ENCODE measurements at regions not wholly inside any gene's neighbourhood (a gene's known extent, or its start where the extent isn't known, plus 50 kb on each side); places are given as distances from the start of the nearest gene placed in this dataset.

GRCh38 chr10:129244298-129244697 is 222.7 kb upstream of the MGMT start:
- no peak for DNase-seq
- peaks cover 2% of the 10 kb centered on the region for H3K4me1 Mint-ChIP-seq (ENCODE audit: low read depth, unreplicated experiment)
- H3K27me3 Mint-ChIP-seq (ENCODE audit: unreplicated experiment), result peaks cover 6% of the 10 kb centered on the region
- H3K4me3 Mint-ChIP-seq (ENCODE audit: unreplicated experiment), result no peak overlapping the region
- H3K9me3 Mint-ChIP-seq (ENCODE audit: unreplicated experiment), result no peaks in the 10 kb centered on the region
- no peak for TF ChIP-seq CTCF (IDR thresholded peaks at IDR 0.05; ENCODE audit: partially characterized antibody, unreplicated experiment)
- no peaks in the 10 kb centered on the region for H3K36me3 Mint-ChIP-seq (ENCODE audit: unreplicated experiment)
- no peak overlapping the region for H3K27ac Mint-ChIP-seq (ENCODE audit: unreplicated experiment)

GRCh38 chr10:129244757-129245156 is 222.3 kb upstream of the MGMT start:
- no peak for DNase-seq
- Mint-ChIP-seq H3K9me3 (ENCODE audit: unreplicated experiment) (no peaks in the 10 kb centered on the region), H3K4me1 (ENCODE audit: low read depth, unreplicated experiment) (peaks cover 2% of the 10 kb centered on the region), H3K36me3 (ENCODE audit: unreplicated experiment) (no peaks in the 10 kb centered on the region), H3K4me3 (ENCODE audit: unreplicated experiment) (no peak overlapping the region), H3K27me3 (ENCODE audit: unreplicated experiment) (peaks cover 6% of the 10 kb centered on the region), H3K27ac (ENCODE audit: unreplicated experiment) (no peak overlapping the region)
- no peak for TF ChIP-seq CTCF (IDR thresholded peaks at IDR 0.05; ENCODE audit: partially characterized antibody, unreplicated experiment)

- Mint-ChIP-seq H3K4me1 (ENCODE audit: low read depth, unreplicated experiment) (no peaks in the 10 kb centered on the region), H3K27ac (ENCODE audit: unreplicated experiment) (no peak overlapping the region)
- no peak for TF ChIP-seq CTCF (IDR thresholded peaks at IDR 0.05; ENCODE audit: partially characterized antibody, unreplicated experiment)
Measured at GRCh38 chr10:129253161-129253864, 213.7 kb upstream of the MGMT start.

GRCh38 chr10:129253865-129254179 is 213.2 kb upstream of the MGMT start:
- Mint-ChIP-seq H3K9me3 (ENCODE audit: unreplicated experiment) (peaks cover 2% of the 10 kb centered on the region), H3K4me1 (ENCODE audit: low read depth, unreplicated experiment) (no peaks in the 10 kb centered on the region), H3K27ac (ENCODE audit: unreplicated experiment) (no peak overlapping the region), H3K36me3 (ENCODE audit: unreplicated experiment) (peaks cover 13% of the 10 kb centered on the region), H3K27me3 (ENCODE audit: unreplicated experiment) (peaks cover 4% of the 10 kb centered on the region), H3K4me3 (ENCODE audit: unreplicated experiment) (no peak overlapping the region)
- TF ChIP-seq CTCF (IDR thresholded peaks at IDR 0.05; ENCODE audit: partially characterized antibody, unreplicated experiment), result no peak
- no peak for DNase-seq

More at GRCh38 chr10:129253161-129253864, 213.7 kb upstream of the MGMT start:
- Mint-ChIP-seq H3K4me3 (ENCODE audit: unreplicated experiment) (no peak overlapping the region), H3K36me3 (ENCODE audit: unreplicated experiment) (peaks cover 13% of the 10 kb centered on the region), H3K9me3 (ENCODE audit: unreplicated experiment) (peaks cover 2% of the 10 kb centered on the region), H3K27me3 (ENCODE audit: unreplicated experiment) (peaks cover 4% of the 10 kb centered on the region)
- no peak for DNase-seq

- H3K9me3 Mint-ChIP-seq (ENCODE audit: unreplicated experiment), result no peaks in the 10 kb centered on the region
- no peak overlapping the region for H3K4me3 Mint-ChIP-seq (ENCODE audit: unreplicated experiment)
- peaks cover 3% of the 10 kb centered on the region for H3K4me1 Mint-ChIP-seq (ENCODE audit: low read depth, unreplicated experiment)
- TF ChIP-seq CTCF (IDR thresholded peaks at IDR 0.05; ENCODE audit: partially characterized antibody, unreplicated experiment), result no peak
- DNase-seq, result no peak
- H3K27me3 Mint-ChIP-seq (ENCODE audit: unreplicated experiment), result no peaks in the 10 kb centered on the region
- H3K27ac Mint-ChIP-seq (ENCODE audit: unreplicated experiment), result no peak overlapping the region
- no peaks in the 10 kb centered on the region for H3K36me3 Mint-ChIP-seq (ENCODE audit: unreplicated experiment)
Measured at GRCh38 chr10:129258283-129258923, 208.6 kb upstream of the MGMT start.
